ENCODE measurements at regions not wholly inside any gene's neighbourhood (a gene's known extent, or its start where the extent isn't known, plus 50 kb on each side); places are given as distances from the start of the nearest gene placed in this dataset.

DNA sequence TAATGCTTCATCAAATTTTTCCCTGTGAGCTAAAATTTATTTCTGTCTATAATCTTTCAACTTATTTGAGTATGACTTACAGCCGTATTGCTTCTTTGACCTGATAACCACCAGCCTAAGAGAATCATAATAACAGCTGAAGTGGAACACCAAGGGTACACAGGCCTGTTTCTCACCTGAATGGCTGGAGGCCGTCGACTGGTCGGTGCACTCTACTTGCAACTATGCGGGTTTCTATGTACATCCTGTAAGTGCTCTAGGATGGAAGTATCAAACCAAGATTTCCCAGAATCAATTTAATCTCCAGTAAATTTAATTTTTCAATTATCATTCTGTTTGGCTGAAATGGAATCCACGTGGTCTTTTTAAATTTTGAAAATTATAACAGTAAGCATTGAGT is 504.8 kb upstream of the PHF14 start:
- no peak for TF ChIP-seq CTCF (IDR thresholded peaks at IDR 0.05; ENCODE audit: insufficient read depth, low read length, poor library complexity, severe bottlenecking)
- no peak for TF ChIP-seq EZH2phosphoT487 (conservative IDR thresholded peaks at IDR 0.05; ENCODE audit: low read length)
